ENCODE measurements at regions not wholly inside any gene's neighbourhood (a gene's known extent, or its start where the extent isn't known, plus 50 kb on each side); places are given as distances from the start of the nearest gene placed in this dataset.

GRCh38 chr12:30414507-30414906 is 281.2 kb downstream of the IPO8 start:
- TF ChIP-seq CTCF (IDR thresholded peaks at IDR 0.05; ENCODE audit: low read depth, low read length) (no peak), EZH2phosphoT487 (IDR thresholded peaks at IDR 0.05; ENCODE audit: low read depth) (no peak)

Measured in OCI-LY3 (cell line).